PC-9 (cell line): ENCODE measurements at regions not wholly inside any gene's neighbourhood (a gene's known extent, or its start where the extent isn't known, plus 50 kb on each side); places are given as distances from the start of the nearest gene placed in this dataset.

Source experiments
- EZH2 ChIP-seq: fragments of 200-600 bp; sonication (generic); IDR thresholded peaks from 2 replicates; pipeline ENCODE4 v1.8.0; 2017; ENCODE audit warnings: antibody characterized with exemption, low read depth
- TF ChIP-seq, protein P1 (sequence below): fragments of 200-600 bp; sonication (generic); conservative IDR thresholded peaks from 2 replicates; pipeline ENCODE4 v1.6.1; 2017; ENCODE audit warnings: mixed run types, antibody characterized with exemption, mild to moderate bottlenecking, moderate library complexity

- TF ChIP-seq, protein P1, sequence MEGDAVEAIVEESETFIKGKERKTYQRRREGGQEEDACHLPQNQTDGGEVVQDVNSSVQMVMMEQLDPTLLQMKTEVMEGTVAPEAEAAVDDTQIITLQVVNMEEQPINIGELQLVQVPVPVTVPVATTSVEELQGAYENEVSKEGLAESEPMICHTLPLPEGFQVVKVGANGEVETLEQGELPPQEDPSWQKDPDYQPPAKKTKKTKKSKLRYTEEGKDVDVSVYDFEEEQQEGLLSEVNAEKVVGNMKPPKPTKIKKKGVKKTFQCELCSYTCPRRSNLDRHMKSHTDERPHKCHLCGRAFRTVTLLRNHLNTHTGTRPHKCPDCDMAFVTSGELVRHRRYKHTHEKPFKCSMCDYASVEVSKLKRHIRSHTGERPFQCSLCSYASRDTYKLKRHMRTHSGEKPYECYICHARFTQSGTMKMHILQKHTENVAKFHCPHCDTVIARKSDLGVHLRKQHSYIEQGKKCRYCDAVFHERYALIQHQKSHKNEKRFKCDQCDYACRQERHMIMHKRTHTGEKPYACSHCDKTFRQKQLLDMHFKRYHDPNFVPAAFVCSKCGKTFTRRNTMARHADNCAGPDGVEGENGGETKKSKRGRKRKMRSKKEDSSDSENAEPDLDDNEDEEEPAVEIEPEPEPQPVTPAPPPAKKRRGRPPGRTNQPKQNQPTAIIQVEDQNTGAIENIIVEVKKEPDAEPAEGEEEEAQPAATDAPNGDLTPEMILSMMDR = no peak
- no peak for TF ChIP-seq EZH2
Observed at GRCh38 chr4:30920043-30920442, 199.9 kb downstream of the PCDH7 start.
